HEK293T (cell line): ENCODE measurements at regions not wholly inside any gene's neighbourhood (a gene's known extent, or its start where the extent isn't known, plus 50 kb on each side); places are given as distances from the start of the nearest gene placed in this dataset.

ENCODE experiments used
- FOXK2 ChIP-seq: fragments of 450-650 bp; IDR thresholded peaks from 2 replicates; pipeline ENCODE4 v1.6.1; 2016; ENCODE audit warnings: mild to moderate bottlenecking
- FOXM1 ChIP-seq: fragments of 450-650 bp; IDR thresholded peaks from 2 replicates; pipeline ENCODE4 v1.6.1; 2017; ENCODE audit warnings: mild to moderate bottlenecking, borderline replicate concordance
- LEF1 ChIP-seq: fragments of 450-650 bp; IDR thresholded peaks from 2 replicates; pipeline ENCODE4 v1.6.1; 2017; ENCODE audit warnings: mild to moderate bottlenecking, borderline replicate concordance

DNA sequence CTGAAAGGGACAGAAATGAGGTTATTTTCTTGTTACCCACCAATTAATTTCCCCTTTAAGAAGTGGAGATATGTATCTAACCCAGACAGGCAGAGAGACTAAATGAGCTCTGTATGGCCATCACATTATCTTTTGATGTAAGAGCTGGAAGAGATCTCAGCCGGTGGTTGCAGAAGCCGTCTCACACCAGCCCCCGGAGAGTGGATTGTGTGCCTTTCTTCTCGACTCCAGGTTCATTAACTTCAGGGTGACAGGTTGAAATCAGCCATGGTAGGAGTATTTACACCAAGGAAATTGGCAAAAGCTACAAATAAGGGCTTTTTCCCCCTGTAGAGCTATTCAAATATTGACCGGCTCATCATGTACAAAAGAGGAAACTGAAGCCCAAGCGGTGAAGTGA lies 580.3 kb upstream of the CADM1 start:
- TF ChIP-seq FOXM1 (no peak), LEF1 (no peak), FOXK2 (no peak)
